GM12891 (cell line): ENCODE measurements at regions not wholly inside any gene's neighbourhood (a gene's known extent, or its start where the extent isn't known, plus 50 kb on each side); places are given as distances from the start of the nearest gene placed in this dataset.
"Not testable (repeated sequence)": the region's sequence is repeated elsewhere in the genome, so short reads cannot be mapped to it uniquely, and the experiment has no call there.

Experiments used
- DNase-seq: peaks from one replicate; pipeline ENCODE4 v3.0.0; 2011; ENCODE audit warnings: low spot score; ENCODE audit not compliant: insufficient read length
- FAIRE-seq: peaks from 2 replicates; lab custom pipeline; 2011; peaks lifted over from hg19 to GRCh38; lab: Jason Lieb, UNC
- PAX5 ChIP-seq: IDR thresholded peaks from 2 replicates; pipeline ENCODE4 v1.6.1; 2011; ENCODE audit warnings: low read length, moderate library complexity, mild to moderate bottlenecking; ENCODE audit not compliant: insufficient read depth, severe bottlenecking
- POLR2A ChIP-seq: IDR thresholded peaks from 2 replicates; pipeline ENCODE4 v1.6.1; 2011; ENCODE audit warnings: low read depth, low read length, control low read depth
- POLR2AphosphoS5 ChIP-seq: IDR thresholded peaks from 2 replicates; pipeline ENCODE4 v1.6.1; 2011; ENCODE audit warnings: low read depth, low read length, control low read depth
- POU2F2 ChIP-seq: IDR thresholded peaks from 2 replicates; pipeline ENCODE4 v1.6.1; 2011; ENCODE audit warnings: low read depth, mild to moderate bottlenecking, control low read depth, low read length, moderate library complexity
- SPI1 ChIP-seq: IDR thresholded peaks from 2 replicates; pipeline ENCODE4 v1.6.1; 2011; ENCODE audit warnings: low read depth, low read length, control low read depth
- TAF1 ChIP-seq: IDR thresholded peaks from 2 replicates; pipeline ENCODE4 v1.6.1; 2011; ENCODE audit warnings: low read depth, low read length, control low read depth

DNA sequence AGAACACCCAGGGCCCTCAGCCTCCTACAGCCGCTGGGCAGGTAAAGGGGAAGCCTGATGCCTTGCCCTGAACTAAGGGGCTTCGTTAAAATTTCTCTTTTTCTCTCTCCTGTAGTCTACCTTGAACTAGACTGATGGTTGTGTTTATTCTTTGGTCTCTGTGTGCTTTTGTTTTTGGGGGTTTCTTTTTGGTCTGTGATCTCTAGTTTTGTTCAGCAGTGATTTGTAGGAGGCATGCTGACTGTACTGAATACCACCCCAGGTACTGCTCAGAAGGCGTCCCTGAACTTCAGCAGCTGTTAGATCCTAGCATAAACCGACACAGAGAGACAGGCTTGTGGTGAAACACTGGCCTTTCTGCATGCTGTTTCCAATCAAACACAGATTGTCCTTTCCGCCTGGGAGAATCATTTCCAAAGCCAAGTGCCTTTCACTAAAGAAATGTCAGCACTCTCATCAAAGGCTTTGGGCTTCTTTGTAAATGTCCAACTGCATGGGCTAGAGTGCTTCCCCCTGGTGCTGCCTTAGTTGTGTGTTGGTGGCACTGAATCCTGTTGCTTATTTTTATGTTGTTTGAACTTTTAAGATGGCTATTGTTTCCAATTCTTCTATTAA, 364.7 kb upstream of the SASH1 start:
- DNase-seq (no peak), FAIRE-seq (no peak)
- TF ChIP-seq TAF1, result no peak
- no peak for TF ChIP-seq POU2F2
- no peak for TF ChIP-seq POLR2AphosphoS5
- TF ChIP-seq POLR2A, result no peak
- TF ChIP-seq PAX5, result no peak
- TF ChIP-seq SPI1, result no peak

DNA sequence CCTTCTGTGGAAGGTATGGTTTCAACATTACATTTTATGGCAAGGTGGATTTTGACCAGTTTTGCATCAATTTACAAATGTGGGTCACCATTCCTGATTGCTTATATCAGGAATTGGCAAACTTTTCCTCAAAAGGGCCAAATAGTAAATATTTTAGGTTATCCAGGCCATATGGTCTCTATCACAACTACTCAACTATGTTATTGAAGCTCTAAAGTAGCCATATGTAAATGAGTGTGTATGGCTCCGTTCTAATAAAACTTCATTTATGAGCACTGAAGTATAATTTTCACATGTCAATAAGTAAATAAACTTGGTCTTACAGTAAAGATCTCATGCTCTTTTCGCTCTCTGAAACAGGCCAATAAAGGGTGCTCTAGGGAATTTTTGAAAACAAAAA, 362.7 kb upstream of the SASH1 start:
- TF ChIP-seq POU2F2, result no peak
- TF ChIP-seq SPI1, result no peak
- no peak for TF ChIP-seq TAF1
- no peak for TF ChIP-seq POLR2A
- no peak for TF ChIP-seq PAX5
- TF ChIP-seq POLR2AphosphoS5, result no peak
- DNase-seq, result no peak
- no peak for FAIRE-seq

DNA sequence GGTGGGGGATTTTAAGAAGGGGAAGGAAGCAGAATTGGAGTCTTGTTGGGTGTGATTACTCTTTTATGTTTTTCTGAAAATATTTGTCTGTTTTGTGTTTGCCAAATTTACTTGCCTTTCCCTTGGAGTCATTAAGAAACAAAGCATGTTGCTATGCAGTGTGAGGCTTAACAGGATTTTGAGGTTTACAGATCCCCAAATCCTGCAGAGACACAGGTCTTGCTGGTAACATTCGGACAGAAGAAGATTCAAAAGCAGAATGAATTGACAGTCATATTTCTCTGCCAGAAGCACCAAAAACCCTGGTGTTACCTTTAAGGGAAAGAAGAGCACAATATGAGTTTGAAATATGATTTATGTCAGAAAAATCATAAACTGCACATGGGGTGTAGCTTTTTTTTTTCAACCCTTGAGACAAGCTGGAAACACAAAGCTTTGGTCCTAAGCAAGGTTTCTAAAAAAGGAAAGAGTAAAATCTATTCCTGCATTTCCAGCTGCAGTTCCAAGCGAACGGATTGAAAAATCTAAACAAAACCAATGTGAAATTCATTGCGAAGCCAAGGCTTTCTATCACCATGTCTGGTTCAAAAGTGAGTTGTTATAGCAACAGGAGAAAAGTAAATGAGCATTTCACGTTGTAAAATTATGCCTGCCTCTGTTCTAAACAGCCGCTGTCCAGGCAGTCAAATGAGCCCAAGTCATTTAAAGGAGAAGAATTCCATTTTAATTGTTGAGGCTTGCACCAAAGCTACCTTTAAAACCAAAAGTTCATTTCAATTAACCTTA, 358.9 kb upstream of the SASH1 start:
- no peak for TF ChIP-seq POLR2A
- TF ChIP-seq POU2F2, result no peak
- no peak for TF ChIP-seq POLR2AphosphoS5
- no peak for TF ChIP-seq TAF1
- no peak for TF ChIP-seq SPI1
- TF ChIP-seq PAX5, result no peak
- DNase-seq (no peak), FAIRE-seq (no peak)

DNA sequence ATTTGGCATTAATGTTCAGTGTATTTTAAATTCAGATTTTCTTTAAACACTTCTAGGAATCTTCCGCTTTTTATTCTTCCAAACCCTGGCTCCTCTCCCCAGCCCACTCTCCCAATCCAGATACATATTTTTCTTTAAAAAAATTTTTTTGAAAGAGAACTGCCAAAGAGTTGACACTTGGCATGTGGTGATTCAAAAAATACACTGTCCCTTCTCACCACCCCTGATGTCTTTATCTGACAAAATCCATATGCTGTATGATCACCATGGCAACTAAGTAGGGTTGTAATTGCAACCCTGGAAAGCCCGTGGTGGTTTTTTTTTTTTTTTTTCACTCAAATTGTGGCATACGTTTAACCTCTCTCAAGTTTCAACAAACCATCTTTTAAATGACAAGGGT, 355.8 kb upstream of the SASH1 start:
- FAIRE-seq (no peak), DNase-seq (no peak)
- TF ChIP-seq SPI1 (no peak), POLR2A (no peak), POU2F2 (no peak), PAX5 (no peak), TAF1 (no peak), POLR2AphosphoS5 (no peak)

DNA sequence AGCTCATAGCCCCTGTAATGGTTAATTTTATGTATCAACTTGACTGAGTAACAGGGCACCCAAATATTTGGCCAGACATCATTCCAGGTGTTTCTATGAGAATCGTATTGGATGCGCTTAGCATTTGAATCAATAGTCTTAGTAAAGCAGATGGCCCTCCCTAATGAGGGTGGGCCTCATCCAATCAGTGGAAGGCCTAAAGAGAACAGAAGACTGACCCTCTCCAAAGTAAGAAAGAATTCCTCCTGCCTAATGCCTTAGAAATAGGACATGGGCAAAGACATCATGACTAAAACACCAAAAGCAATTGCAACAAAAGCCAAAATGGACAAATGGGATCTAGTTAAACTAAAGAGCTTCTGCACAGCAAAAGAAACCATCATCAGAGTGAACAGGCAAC, 352.5 kb upstream of the SASH1 start:
- DNase-seq (no peak), FAIRE-seq (no peak)
- no peak for TF ChIP-seq SPI1
- TF ChIP-seq POU2F2, result no peak
- TF ChIP-seq PAX5, result no peak
- TF ChIP-seq TAF1, result no peak
- no peak for TF ChIP-seq POLR2A
- TF ChIP-seq POLR2AphosphoS5, result no peak

DNA sequence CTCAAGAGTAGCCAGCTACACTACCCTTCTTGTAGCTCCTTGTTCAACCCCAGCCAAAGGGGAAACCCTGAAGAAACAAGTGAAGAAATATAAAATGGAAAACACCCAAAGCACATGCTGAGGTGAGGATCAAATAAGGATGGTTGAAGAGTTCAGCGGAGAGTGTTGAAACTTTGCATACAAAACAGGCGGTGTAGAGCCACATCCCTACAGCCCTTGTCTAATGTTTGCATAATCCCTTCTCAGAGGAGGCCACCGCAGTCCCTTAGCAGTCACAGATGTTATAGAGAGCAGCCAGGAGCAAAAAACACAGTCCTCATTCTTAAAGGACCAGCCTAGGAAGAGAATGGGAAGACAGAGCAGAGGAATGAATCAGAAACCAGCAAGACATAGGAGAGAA, 350.7 kb upstream of the SASH1 start:
- DNase-seq (no peak), FAIRE-seq (no peak)
- TF ChIP-seq PAX5, result no peak
- no peak for TF ChIP-seq POLR2AphosphoS5
- no peak for TF ChIP-seq POLR2A
- no peak for TF ChIP-seq SPI1
- no peak for TF ChIP-seq POU2F2
- no peak for TF ChIP-seq TAF1

DNA sequence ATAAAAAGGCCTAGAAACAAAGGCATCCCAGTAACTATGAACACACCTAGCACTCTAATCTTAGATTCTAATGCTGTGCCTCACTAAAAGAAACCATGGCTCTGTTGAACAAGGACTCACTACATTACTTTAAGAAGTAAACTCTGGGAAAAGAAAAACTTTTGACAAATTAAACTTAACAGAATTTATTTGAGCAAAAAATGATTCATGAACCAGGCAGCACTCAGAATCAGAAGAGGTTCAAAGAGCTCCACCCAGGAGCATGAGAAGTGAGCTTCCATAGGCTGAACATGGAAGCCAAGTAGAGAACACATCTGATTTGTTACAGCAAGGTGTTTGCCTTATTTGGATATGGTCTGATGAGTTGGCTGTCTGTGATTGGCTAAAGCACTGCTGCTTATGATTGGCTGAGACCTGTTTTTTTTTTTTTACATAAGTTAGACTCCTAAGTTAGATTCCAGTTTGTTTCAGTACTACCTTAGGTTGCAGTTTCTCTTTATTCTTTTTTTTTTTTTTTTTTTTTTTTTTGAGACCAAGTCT, 343.6 kb upstream of the SASH1 start:
- TF ChIP-seq POLR2AphosphoS5, result no peak
- TF ChIP-seq POU2F2, result no peak
- DNase-seq, result no peak
- FAIRE-seq, result no peak

DNA sequence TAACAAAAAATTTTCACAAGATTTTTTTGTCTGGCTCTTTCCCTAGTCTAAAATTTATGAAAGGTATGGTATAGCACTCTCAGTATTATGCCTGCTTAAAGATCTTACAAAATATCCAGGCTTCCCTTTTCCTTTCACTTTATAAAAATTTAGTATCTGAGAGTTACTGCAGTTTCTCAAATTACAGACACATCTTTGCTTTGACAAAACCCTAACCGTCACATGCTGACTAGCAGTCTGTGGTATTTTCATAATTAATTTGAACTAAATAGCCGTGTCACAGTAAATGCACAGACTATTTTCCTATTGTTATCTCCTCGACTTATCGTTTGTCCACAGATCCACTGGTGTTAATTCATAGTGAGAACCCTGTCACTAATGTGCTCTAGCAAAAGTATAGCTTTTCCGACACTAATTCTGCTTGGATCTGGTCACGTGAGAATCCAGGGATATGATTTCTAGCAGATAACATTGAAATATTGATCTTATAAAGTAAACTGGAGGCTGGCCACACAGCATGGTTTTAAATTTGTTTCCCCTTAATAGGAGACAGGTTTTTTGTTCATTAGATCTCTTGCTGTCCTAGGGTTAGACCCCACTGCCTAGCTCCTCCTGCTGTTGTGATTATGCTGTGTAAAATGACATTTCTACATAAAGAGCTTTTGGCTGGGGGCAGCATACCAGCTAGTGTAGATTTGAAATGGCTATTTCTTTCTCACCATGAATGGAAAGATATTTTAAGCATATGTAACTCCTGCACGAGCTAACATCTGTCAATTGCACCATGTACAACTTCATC, 340.6 kb upstream of the SASH1 start:
- no peak for TF ChIP-seq POU2F2
- no peak for TF ChIP-seq POLR2AphosphoS5
- no peak for TF ChIP-seq TAF1
- TF ChIP-seq POLR2A, result no peak
- TF ChIP-seq SPI1, result no peak
- TF ChIP-seq PAX5, result no peak
- FAIRE-seq (no peak), DNase-seq (no peak)

DNA sequence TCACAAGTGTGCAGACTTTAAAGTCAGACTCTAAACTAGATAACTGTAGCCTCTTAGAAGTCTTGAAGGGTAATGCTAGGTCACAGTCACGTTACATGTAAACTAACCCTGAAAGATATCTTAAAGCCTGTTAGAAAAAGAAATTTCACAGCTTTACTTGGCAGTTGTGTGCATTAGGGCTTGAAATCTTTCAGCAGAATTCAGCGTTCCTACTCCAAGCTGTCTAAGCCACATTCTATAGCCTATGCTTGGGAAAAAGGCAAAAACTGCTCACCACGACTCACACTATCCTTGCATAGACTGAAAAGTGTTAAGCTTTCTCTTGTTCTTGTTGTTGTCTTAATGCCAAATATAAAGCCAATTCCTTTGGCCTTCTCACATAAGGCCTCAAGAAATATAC, 338.0 kb upstream of the SASH1 start:
- FAIRE-seq (no peak), DNase-seq (no peak)
- TF ChIP-seq TAF1, result no peak
- TF ChIP-seq POU2F2, result no peak
- no peak for TF ChIP-seq POLR2A
- TF ChIP-seq PAX5, result no peak

DNA sequence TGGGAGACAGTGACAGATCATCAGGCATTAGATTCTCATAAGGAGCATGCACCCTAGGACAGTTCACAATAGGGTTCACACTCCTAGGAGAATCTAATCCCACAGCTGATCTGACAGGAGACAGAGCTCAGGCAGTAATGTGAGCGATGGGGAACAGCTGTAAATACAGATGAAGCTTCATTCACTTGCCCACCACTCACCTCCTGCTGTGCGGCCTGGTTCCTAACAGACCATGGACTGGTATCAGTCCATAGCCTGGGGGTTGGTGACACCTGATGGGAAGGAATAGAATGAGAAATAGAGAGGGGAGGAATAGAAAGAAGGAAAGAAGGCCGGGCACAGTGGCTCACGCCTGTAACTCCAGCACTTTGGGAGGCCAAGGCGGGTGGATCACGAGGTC, 336.8 kb upstream of the SASH1 start:
- no peak for DNase-seq
- no peak for FAIRE-seq
- TF ChIP-seq TAF1, result no peak

DNA sequence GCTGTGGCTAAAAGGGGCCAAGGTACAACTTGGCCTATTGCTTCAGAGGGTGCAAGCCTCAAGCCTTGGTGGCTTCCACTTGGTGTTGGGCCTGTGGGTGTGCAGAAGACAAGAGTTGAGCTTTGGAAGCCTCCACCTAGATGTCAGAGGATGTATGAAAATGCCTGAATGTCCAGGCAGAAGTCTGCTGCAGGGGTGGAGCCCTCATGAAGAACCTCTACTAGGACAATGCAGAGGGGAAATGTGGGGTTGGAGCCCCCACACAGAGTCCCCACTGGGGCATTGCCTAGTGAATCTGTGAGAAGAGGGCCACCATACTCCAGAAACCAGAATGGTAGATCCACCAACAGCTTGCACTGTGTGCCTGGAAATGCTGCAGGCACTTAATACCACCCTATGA, 332.1 kb upstream of the SASH1 start:
- FAIRE-seq, DNase-seq: not testable (repeated sequence)
